Effector CD4-positive, alpha-beta T cell (primary cell): ENCODE measurements at regions not wholly inside any gene's neighbourhood (a gene's known extent, or its start where the extent isn't known, plus 50 kb on each side); places are given as distances from the start of the nearest gene placed in this dataset.

Experiments
- DNase-seq: peaks from one replicate; pipeline ENCODE4 v3.0.0-alpha.2; 2020

- DNase-seq, result no peak
Measured at GRCh38 chr17:33516645-33517044, 223.6 kb upstream of the ASIC2 start.

DNA sequence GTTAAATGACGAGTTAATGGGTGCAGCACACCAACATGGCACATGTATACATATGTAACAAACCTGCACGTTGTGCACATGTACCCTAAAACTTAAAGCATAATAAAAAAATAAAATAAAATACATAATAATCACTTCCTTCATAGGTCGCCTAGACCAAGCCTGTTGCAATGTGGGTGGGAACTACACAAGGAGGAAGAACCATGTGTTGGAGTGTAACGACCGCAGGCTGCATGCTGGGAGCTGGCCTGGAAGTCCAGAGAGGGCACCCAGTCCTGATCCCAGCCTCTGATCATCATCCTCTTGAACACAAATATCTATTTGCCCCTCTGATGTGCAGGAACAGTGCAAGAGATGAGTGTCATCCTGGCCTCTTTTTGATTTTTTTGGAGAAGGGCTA, 224.7 kb upstream of the ASIC2 start:
- no peak for DNase-seq

GRCh38 chr17:33519692-33520091, 226.6 kb upstream of the ASIC2 start:
- no peak for DNase-seq

DNA sequence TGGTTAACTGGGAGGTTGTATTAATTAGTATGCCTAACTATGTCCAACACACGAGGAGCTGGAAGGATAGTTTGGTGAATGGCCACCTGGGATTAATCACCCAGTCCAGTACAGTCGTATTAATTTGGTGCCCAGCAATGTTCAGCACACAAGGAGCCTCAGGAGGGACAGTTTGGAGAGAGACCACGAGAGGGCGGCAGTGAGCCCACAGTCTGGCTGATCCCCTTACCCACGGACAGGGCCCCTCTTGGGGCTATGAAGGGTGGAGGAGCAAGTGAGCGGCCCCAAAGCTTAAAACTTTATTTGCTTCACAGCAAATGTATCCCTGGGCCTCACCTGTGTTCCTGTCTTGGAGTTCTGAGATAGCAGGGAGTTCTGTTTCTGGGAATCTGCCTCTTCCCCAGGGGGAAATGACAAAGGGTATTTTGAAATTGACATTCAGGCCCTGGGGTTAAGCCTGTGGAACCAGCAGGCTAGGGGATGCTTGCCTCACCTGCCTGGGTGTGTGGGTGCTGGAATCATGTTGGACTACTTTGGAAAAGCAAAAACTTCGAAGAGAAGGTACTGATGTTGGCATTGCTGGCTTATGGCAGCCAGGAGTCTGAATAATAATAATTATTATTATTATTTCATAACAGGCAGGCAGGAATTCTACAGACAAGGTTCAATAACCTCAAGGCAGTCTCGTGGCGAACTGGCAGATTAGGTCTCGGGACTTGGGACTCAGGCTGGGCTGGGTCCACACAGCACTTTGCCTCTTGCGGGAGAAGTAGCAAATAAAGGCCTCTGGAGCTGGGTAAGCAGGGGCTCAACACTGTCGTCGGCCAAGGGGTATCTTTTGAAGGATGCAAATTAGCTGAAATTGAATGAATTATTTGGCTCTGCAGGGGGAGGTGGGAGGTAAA, 227.6 kb upstream of the ASIC2 start:
- DNase-seq, result no peak

DNA sequence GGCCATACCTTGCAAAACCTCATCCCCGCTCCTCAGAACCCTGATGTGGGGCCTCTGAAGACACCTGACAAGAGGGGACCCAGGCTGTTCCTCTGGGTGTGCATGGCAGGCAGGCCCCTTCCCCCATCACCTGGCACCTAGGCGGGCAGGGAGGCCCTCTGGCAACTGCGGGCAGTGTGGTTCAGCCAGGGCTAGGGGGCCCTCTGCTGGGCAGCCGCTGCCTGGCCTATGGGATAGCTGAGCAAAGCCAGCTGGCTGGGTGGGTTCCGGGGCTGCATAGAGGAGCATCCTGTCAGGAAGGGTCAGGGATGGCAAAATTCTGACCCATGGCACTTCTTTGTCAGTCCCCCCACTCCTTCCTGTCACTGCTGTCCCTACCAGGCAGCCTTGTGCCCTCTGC, 228.7 kb upstream of the ASIC2 start:
- DNase-seq, result no peak

DNA sequence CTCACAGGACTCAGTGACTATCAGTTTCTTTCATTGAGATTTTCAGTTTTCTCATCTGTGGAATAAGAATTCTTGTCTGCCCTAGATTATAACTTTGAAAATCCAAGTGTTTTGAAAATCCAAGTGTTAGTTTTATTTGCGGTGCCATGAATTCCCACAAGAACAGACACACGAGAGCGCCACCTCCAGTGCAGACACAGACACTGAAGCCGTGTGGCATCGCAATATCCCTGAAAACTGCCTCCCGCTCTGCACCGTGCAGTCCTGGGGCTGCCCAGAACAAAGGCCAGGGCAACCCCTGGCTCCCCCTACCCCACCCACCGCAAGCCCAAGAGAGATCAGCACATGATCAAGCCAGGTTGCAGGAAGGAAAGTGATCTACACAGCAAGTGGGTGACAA, 229.5 kb upstream of the ASIC2 start:
- no peak for DNase-seq

- no peak for DNase-seq
Measured at GRCh38 chr17:33523577-33523981, 230.5 kb upstream of the ASIC2 start.

DNA sequence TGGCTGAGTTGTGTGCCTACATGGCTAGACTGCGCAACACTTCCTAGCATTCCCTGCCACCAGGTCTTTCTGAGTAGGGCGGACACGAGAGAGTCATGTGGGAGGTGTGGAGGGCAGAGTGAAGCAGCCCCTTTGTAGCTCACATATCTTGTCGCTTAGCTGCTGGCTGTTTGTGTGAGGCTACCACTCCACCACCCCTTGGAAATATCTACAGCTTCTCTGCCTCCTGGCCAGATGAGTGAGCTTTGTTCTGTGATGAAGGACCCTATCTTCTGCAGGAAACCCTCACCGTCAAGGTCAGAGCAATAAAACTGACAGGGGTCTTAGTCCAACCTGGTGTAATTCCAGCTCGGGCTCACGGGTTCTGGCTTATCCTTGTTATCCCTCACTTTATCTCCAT, 232.1 kb upstream of the ASIC2 start:
- DNase-seq, result no peak

GRCh38 chr17:33526717-33527116, 233.6 kb upstream of the ASIC2 start:
- no peak for DNase-seq

GRCh38 chr17:33527290-33527689, 234.2 kb upstream of the ASIC2 start:
- DNase-seq, result no peak

GRCh38 chr17:33528846-33529245, 235.8 kb upstream of the ASIC2 start:
- DNase-seq, result no peak

DNA sequence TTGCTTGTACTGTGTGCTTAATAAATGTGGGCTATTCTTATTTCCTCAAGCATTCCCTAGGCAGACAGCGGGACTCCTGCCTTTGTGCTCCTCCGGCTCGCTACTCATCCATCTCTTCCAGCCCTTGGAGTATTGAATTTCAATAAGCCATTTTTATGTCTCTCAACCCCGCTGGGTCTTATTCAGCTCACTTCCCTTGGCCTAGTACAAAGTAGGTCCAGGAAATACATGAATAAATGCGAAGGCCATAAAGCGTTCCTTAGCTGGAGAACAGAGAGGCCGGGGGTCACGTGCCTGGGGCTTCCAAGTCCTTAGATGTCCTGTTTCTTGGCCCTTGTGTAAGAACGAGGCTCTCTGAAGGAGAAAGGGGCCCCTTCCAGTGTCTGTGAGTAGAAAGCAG, 236.7 kb upstream of the ASIC2 start:
- no peak for DNase-seq

DNA sequence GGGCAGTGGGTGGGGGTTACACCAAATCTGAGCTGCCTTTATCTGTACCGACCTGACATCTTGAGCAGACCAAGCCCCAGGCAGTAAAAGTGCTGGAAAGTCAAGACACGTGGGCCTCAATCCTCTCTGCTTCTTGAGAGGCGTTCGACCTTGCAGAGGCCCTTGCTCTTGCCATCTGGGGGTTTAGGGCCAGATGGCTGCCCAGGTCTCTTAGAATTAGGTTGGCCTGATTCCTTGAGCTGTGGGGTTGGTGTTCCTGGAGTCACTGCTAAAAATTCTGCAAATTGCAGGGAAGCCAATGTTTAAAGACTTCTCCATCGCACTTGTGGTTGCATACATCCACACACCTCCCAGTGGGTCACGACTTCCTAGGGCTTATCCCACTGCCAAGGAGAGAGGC, 238.2 kb upstream of the ASIC2 start:
- DNase-seq, result no peak

DNA sequence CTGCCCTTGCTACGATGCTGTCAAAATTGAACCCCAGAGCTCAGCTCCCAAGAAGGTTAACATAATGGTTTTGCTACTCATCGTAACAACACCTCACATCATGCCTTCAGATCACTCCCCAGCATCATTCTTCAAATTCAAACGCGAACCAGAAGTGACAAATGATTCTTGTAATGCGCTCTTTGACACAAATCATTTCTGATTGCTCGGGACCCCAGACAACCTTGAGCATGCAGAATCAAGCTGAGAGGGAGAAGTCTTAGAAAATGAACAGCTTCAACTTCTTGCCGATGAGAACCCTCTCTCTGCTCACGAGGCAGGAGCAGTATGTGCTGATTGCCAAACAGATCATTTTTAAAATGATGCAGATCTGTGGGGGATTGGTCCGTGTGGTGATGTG, 241.0 kb upstream of the ASIC2 start:
- no peak for DNase-seq

DNA sequence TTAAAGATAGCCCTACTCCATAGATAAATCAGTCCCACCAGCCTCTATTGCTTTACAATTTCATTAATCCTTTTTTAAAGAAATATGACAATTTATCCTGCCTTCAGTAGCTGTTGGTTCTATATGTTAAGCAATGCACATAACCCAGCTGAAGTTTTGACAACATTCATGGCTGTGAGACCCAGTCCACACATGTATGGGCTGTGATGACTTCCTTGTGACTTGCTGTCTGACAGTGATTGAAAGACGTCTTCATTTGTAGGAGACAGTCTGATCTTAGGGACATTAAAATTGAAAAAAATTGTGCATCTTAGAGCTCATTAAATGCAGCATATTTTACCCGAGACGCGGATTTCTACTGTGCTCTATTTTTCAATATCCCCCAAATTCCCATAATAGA, 252.0 kb upstream of the ASIC2 start:
- DNase-seq, result no peak

DNA sequence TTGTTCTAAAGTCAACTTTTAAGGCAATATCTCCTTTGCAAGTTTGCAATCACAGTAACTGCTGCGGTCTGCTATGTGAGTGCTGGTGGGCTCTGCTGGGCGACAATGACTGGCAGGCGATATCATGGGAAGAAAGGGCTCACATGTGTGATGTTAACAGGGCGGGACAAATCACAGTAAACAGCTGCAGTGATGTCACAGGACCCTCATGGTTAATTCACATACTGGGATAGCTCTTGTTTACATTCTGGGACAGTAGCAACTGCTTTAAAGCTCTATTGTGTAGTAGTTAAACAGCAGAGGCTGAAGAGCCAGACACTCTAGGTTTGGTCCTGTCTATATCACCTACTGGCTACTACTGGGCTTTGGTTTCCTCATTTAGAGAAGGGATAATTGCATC, 257.2 kb upstream of the ASIC2 start:
- DNase-seq, result no peak

- no peak for DNase-seq
Measured at GRCh38 chr17:33551075-33551474, 258.0 kb upstream of the ASIC2 start.

DNA sequence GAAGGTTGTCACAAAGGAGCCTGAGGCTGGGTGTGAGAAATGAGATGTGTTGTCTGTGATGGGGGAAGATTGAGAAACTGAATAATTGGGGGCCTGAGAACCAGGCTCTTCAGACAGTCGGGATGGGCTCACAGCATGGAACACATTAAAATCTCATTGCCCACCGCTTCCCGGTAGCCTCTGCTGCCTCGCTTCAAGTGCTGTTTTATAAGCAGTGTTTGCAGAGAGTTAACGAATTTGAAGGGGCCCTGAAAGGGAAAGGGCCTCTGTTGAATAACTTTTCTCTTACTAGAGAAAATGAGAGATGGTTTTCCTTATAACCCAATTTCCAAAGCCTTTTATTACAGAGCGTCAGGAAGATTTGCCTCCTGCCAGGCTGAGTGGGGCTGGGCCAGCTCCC, 258.8 kb upstream of the ASIC2 start:
- no peak for DNase-seq

DNA sequence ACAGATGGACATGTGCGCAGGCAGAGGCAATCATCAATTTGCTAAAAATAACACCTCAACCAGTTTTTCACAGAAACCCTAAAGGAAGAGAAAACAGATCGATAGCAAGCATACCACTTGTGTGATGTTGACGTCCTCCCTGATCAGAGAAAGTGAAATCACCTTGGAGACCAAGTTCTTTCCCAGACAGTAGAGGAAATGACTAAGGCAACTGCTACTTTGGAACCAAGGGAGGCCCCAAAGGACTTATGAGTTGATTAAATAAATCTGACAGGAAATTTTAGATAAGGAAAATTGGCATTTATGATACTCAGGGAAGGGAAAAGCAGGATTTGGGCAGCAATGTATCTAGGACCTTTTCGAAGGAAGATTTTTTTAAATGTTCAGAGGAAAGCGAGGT, 267.1 kb upstream of the ASIC2 start:
- DNase-seq, result no peak

DNA sequence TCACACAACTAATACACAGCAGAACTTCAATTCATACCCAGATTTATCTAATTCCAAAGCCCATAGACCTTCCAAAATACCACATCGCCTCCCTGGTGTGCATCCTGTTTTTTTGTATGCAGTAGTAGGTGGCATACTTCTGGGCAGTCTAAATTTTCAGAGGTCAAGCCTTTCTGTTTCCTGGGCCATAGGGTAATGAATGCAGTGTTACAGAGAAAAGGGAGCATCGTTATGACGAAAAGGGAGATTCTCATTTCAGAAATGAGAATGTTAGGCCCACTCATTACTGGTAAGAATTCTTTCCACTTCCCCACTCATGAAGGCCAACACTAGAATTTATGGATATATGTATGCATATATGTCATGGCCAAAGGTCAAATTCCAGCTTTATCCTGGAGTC, 267.8 kb upstream of the ASIC2 start:
- DNase-seq, result no peak

GRCh38 chr17:33561569-33562334, 268.7 kb upstream of the ASIC2 start:
- no peak for DNase-seq

DNA sequence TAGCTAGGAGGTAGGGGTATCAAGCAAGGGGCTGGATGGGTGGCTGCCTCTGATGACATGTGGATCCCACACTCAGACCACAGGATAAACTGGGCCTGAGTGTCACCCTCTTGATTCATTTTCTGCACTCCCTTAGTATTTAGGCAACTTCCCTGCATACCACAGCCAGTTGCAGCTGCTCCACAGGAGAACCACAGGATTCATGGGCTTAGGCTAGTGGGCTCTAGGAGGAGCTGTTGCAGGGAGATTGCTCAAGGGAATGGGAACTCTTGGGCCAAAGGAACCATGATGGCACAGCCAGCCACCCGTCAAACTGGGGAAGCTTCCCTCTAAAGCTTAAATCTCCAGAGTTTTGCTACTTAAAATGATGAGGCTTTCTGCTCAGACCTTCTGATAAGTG, 269.7 kb upstream of the ASIC2 start:
- no peak for DNase-seq

- DNase-seq, result no peak
Measured at GRCh38 chr17:33564146-33564545, 271.1 kb upstream of the ASIC2 start.

GRCh38 chr17:33567223-33567622, 274.1 kb upstream of the ASIC2 start:
- DNase-seq, result no peak
